NCI-H510A treated with DMSO at 0.1 percent for 48 hours (cell line): ENCODE measurements at regions not wholly inside any gene's neighbourhood (a gene's known extent, or its start where the extent isn't known, plus 50 kb on each side); places are given as distances from the start of the nearest gene placed in this dataset.
A peak's percentile ranks its signal among the peaks of the same experiment; 100 is the strongest.

Source experiments
- DNase-seq: peaks from one replicate; lab custom pipeline; 2025; lab: John Stamatoyannopoulos, UW

DNA sequence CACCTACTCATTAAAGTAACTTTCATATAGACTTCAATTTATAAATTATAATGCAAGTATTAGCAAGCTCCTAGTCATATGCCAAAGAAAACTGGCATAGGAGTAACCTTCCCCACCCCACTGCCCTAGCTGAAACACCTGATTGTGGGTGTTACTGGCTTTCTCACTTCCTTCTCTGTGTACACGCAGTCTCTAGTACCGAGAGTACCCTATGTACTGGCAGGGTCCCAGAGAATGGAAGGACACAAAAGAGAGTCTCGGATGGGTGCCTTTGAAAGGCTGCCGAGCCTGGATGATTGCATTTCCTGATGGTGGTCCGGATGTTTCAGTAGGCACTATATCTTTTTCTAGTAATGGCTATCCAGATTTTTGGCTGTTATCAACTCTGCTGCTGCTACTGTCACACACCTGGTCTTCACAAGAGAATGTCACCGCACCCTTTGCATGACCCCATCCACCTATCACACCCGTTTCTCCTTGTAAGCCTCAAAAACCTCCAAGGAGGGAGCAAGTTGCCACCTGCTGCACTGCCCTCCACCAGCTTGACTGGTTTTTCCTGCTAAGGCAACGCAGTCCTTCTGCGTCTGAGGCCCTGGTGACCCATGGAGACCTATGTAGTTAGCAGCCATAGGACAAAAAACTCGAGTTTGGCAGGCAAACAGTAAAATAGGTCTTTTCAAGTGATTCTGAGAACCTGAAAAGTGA lies 53.8 kb upstream of the CLINT1 start:
- DNase-seq: peak; percentile 70

GRCh38 chr5:157911568-157911967 lies 52.6 kb upstream of the CLINT1 start:
- no peak for DNase-seq
